ENCODE measurements at regions not wholly inside any gene's neighbourhood (a gene's known extent, or its start where the extent isn't known, plus 50 kb on each side); places are given as distances from the start of the nearest gene placed in this dataset.

- no peak for TF ChIP-seq CTCF (IDR thresholded peaks at IDR 0.05; ENCODE audit: extremely low read depth, insufficient read depth, missing control alignments)
- no peak for DNase-seq (ENCODE audit: low spot score)
- in situ Hi-C loops (cut with MboI; ENCODE audit: low pct_unique_long_range_greater_than_20kb, low sequenced_read_pairs, unreplicated experiment), result no loop called here
These were observed 341.9 kb downstream of the RAB28 start for GRCh38 chr4:13142191-13142590.

GRCh38 chr4:13137390-13137789 lies 346.8 kb downstream of the RAB28 start:
- DNase-seq (ENCODE audit: low spot score), result no peak
- TF ChIP-seq CTCF (IDR thresholded peaks at IDR 0.05; ENCODE audit: extremely low read depth, insufficient read depth, missing control alignments), result no peak
- in situ Hi-C loops (cut with MboI; ENCODE audit: low pct_unique_long_range_greater_than_20kb, low sequenced_read_pairs, unreplicated experiment), result no loop called here

- no peak for DNase-seq (ENCODE audit: low spot score)
- no peak for TF ChIP-seq CTCF (IDR thresholded peaks at IDR 0.05; ENCODE audit: extremely low read depth, insufficient read depth, missing control alignments)
- in situ Hi-C loops (cut with MboI; ENCODE audit: low pct_unique_long_range_greater_than_20kb, low sequenced_read_pairs, unreplicated experiment), result no loop called here
These were observed 350.4 kb downstream of the RAB28 start for GRCh38 chr4:13133700-13134099.

- no peak for TF ChIP-seq CTCF (IDR thresholded peaks at IDR 0.05; ENCODE audit: extremely low read depth, insufficient read depth, missing control alignments)
- in situ Hi-C loops (cut with MboI; ENCODE audit: low pct_unique_long_range_greater_than_20kb, low sequenced_read_pairs, unreplicated experiment), result no loop called here
These were observed 353.3 kb downstream of the RAB28 start for GRCh38 chr4:13130848-13131247.

GRCh38 chr4:13129095-13129494 lies 355.0 kb downstream of the RAB28 start:
- no peak for TF ChIP-seq CTCF (IDR thresholded peaks at IDR 0.05; ENCODE audit: extremely low read depth, insufficient read depth, missing control alignments)
- in situ Hi-C loops (cut with MboI; ENCODE audit: low pct_unique_long_range_greater_than_20kb, low sequenced_read_pairs, unreplicated experiment), result no loop called here
- DNase-seq (ENCODE audit: low spot score), result no peak

More at GRCh38 chr4:13130848-13131247, 353.3 kb downstream of the RAB28 start:
- DNase-seq (ENCODE audit: low spot score), result no peak

- in situ Hi-C loops (cut with MboI; ENCODE audit: low pct_unique_long_range_greater_than_20kb, low sequenced_read_pairs, unreplicated experiment), result no loop called here
- TF ChIP-seq CTCF (IDR thresholded peaks at IDR 0.05; ENCODE audit: extremely low read depth, insufficient read depth, missing control alignments), result no peak
- DNase-seq (ENCODE audit: low spot score), result no peak
These were observed 356.9 kb downstream of the RAB28 start for GRCh38 chr4:13126976-13127910.

Measured in GM13977 (cell line).